ENCODE measurements at regions not wholly inside any gene's neighbourhood (a gene's known extent, or its start where the extent isn't known, plus 50 kb on each side); places are given as distances from the start of the nearest gene placed in this dataset.
"Not testable (repeated sequence)": the region's sequence is repeated elsewhere in the genome, so short reads cannot be mapped to it uniquely, and the experiment has no call there.

DNA sequence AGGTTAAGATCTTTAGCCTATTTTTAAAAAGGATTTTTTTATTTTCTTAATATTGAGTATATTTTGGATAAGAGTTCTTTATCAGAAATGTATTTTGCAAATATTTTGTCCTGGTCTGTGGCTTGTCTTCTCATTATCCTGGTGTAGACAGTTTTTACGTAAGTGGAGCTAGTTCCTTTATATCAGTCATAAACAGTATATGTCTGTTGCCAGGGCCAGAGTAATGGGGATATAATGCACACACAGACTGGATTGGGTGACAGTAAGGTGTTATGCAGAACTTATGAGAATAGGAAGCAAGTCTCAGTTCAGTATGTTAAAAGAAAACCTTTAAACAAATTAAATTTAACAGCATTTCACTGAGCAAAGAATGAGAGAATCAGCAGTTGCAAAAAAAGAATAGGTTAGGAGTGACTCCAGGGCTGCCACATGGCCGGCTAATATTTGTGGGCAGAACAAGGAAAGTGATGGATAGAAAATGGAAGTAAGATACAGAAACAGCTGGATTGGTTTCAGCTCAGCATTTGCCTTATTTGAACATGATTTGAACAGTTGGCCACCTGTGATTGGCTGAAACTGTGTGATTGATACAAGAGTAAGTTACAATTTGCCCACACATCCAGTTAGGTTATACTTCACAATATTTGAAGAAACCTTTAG, 61.1 kb upstream of the ZNG1B start:
- Histone ChIP-seq H3K4me1 (ENCODE audit: insufficient read depth, low read length) (no peaks in the 10 kb centered on the region), H2AFZ (ENCODE audit: low read length) (no peak overlapping the region), H3F3A (ENCODE audit: low read length, unreplicated experiment) (no peaks in the 10 kb centered on the region), H3K9ac (ENCODE audit: low read length) (no peak overlapping the region), H3K9me3 (ENCODE audit: low read length) (no peaks in the 10 kb centered on the region), H3K27ac (ENCODE audit: low read length) (no peak overlapping the region), H3K9me2 (replicated peaks; ENCODE audit: low read length) (no peaks in the 10 kb centered on the region), H3K4me2 (ENCODE audit: low read length) (no peak overlapping the region), H3K79me2 (ENCODE audit: low read length) (no peaks in the 10 kb centered on the region), H4K20me1 (ENCODE audit: low read length) (no peaks in the 10 kb centered on the region), H3K27me3 (ENCODE audit: low read length) (no peaks in the 10 kb centered on the region), H3K36me3 (ENCODE audit: low read depth, low read length) (no peaks in the 10 kb centered on the region), H3K4me3 (ENCODE audit: low read length) (no peak overlapping the region)
- intact Hi-C loops (cut with micrococcal nuclease) = no loop called here
- DNase-seq (no peak), ATAC-seq (no peak)
- ChIA-PET POLR2A (ENCODE audit: unreplicated experiment) (no interaction called here), CTCF (no interaction called here)
- BruUV-seq (replicated peaks) = no TSS peak
- TF ChIP-seq EZH2phosphoT487 (IDR thresholded peaks at IDR 0.05; ENCODE audit: borderline replicate concordance, low read length) (no peak), EZH2 (IDR thresholded peaks at IDR 0.05; ENCODE audit: low read length, unreplicated experiment) (no peak)
- TF ChIP-seq, protein P1, sequence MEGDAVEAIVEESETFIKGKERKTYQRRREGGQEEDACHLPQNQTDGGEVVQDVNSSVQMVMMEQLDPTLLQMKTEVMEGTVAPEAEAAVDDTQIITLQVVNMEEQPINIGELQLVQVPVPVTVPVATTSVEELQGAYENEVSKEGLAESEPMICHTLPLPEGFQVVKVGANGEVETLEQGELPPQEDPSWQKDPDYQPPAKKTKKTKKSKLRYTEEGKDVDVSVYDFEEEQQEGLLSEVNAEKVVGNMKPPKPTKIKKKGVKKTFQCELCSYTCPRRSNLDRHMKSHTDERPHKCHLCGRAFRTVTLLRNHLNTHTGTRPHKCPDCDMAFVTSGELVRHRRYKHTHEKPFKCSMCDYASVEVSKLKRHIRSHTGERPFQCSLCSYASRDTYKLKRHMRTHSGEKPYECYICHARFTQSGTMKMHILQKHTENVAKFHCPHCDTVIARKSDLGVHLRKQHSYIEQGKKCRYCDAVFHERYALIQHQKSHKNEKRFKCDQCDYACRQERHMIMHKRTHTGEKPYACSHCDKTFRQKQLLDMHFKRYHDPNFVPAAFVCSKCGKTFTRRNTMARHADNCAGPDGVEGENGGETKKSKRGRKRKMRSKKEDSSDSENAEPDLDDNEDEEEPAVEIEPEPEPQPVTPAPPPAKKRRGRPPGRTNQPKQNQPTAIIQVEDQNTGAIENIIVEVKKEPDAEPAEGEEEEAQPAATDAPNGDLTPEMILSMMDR (conservative IDR thresholded peaks at IDR 0.05; ENCODE audit: low read depth, low read length) = no peak

DNA sequence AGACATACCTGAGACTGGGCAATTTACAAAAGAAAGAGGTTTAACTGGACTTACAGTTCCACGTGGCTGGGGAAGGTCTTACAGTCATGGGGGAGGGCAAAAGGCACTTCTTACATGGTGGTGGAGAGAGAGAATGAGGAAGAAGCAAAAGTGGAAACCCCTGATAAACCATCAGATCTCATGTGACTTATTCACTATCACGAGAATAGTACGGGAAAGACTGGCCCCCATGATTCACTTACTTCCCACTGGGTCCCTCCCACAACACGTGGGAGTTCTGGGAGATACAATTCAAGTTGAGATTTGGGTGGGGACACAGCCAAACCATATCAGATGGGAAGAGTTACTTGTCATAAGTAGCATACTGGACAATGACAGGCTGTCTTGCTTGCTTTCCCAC, 62.6 kb upstream of the ZNG1B start:
- H4K20me1 ChIP-seq (ENCODE audit: low read length); H3K9me3 ChIP-seq (ENCODE audit: low read length); H3K9ac ChIP-seq (ENCODE audit: low read length); H3K9me2 ChIP-seq (replicated peaks; ENCODE audit: low read length); H3K79me2 ChIP-seq (ENCODE audit: low read length); H3F3A ChIP-seq (ENCODE audit: low read length, unreplicated experiment); ATAC-seq; H3K4me3 ChIP-seq (ENCODE audit: low read length); H3K27me3 ChIP-seq (ENCODE audit: low read length); H2AFZ ChIP-seq (ENCODE audit: low read length); H3K4me2 ChIP-seq (ENCODE audit: low read length); H3K4me1 ChIP-seq (ENCODE audit: insufficient read depth, low read length); POLR2A ChIA-PET (ENCODE audit: unreplicated experiment); BruUV-seq (replicated peaks); H3K36me3 ChIP-seq (ENCODE audit: low read depth, low read length); DNase-seq; CTCF ChIA-PET; H3K27ac ChIP-seq (ENCODE audit: low read length): not testable (repeated sequence)
- intact Hi-C loops (cut with micrococcal nuclease) = loop anchor here (5.0 kb wide), 1 partner anchor 293 kb away; no protein-coding TSS in a partner anchor

DNA sequence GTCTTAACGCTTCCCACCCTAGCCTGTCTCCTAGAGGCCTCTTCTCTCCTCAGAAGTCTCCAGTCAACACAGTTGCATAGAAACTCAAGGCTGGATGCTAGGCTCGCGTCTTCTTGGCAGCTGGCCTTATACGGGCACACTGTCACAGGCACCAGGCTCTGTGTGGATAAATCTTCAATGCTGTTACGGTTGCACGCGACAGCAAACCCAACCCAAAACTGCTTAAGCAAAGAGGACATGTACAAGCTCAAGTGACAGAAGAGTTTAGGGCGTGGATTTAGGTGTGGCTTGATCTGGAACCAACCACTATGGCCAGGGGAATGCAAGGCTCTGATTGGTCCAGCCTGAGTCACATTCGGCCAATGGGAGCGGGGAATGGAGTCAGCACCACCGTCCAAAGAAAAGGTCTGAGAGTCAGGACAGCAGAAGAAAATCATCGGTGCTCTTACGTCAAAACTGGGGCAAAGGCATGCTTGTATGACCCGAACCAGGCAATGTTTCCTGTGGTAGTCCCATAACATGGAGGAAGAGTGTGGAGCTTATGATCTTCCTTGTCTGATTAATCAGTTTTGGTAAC, 65.1 kb upstream of the ZNG1B start:
- BruUV-seq (replicated peaks); H3K9ac ChIP-seq (ENCODE audit: low read length); CTCF ChIA-PET; H3K36me3 ChIP-seq (ENCODE audit: low read depth, low read length); H2AFZ ChIP-seq (ENCODE audit: low read length); H3K4me2 ChIP-seq (ENCODE audit: low read length); H4K20me1 ChIP-seq (ENCODE audit: low read length); H3K27ac ChIP-seq (ENCODE audit: low read length); ATAC-seq; DNase-seq; H3K79me2 ChIP-seq (ENCODE audit: low read length); H3F3A ChIP-seq (ENCODE audit: low read length, unreplicated experiment); H3K27me3 ChIP-seq (ENCODE audit: low read length); H3K9me3 ChIP-seq (ENCODE audit: low read length); H3K4me3 ChIP-seq (ENCODE audit: low read length); H3K9me2 ChIP-seq (replicated peaks; ENCODE audit: low read length); POLR2A ChIA-PET (ENCODE audit: unreplicated experiment): not testable (repeated sequence)
- intact Hi-C loops (cut with micrococcal nuclease) = loop anchor here (5.0 kb wide), 1 partner anchor 290 kb away; no protein-coding TSS in a partner anchor
- H3K4me1 ChIP-seq (ENCODE audit: insufficient read depth, low read length) = peaks cover 20% of the 10 kb centered on the region

Data from PC-3 (cell line).